HUDEP-2 (cell line): ENCODE measurements at regions not wholly inside any gene's neighbourhood (a gene's known extent, or its start where the extent isn't known, plus 50 kb on each side); places are given as distances from the start of the nearest gene placed in this dataset.
A peak's percentile ranks its signal among the peaks of the same experiment; 100 is the strongest.
"Not testable (repeated sequence)": the region's sequence is repeated elsewhere in the genome, so short reads cannot be mapped to it uniquely, and the experiment has no call there.

ENCODE experiments used
- DNase-seq, 76 experiments: peaks; one replicate each; lab custom pipeline; 2025; ENCODE audit not compliant: unreplicated experiment in 76 of 76; lab: John Stamatoyannopoulos, UW

- DNase-seq: peak in 1 of 76 experiments; percentile 4
Observed at GRCh38 chr16:35102780-35103403, 1643.5 kb downstream of the TP53TG3F start.

DNA sequence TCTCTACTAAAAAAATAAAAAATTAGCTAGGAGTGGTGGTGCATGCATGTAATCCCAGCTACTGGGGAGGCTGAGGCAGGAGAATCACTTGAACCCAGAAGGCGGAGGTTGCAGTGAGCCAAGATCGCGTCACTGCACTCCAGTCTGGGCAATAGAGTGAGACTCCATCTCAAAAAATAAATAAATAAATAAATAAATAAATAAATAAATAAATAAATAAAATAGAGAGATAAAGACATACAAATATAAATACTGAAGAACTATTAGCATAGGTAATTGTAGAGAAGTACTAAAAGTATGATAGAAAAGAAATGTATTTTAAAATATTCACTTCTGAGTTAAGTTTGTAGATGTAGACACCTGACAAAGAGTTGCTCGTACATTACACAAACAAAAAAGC is 1652.4 kb downstream of the TP53TG3F start:
- DNase-seq: not testable (repeated sequence)

GRCh38 chr16:35131429-35131828 is 1672.0 kb downstream of the TP53TG3F start:
- no peak for DNase-seq

DNA sequence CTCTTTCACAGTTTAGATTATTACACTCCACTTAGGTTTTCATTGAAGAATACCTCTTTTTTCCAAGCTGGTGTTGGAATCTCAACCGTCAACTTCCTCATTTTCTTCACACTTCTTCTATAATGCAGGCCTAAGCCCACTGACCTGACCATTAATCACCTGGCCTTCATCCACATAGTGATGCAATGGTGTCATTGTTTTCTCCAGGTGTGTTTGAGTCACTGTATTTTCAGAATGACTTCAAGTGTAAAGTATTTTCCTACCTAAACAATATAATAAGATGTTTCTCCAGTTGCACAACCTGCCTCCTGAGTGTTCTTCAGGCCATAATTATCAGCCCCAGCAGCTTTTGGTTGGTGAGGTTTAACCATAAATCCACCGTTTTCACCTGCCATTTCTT is 1675.1 kb downstream of the TP53TG3F start:
- DNase-seq: no peak

DNA sequence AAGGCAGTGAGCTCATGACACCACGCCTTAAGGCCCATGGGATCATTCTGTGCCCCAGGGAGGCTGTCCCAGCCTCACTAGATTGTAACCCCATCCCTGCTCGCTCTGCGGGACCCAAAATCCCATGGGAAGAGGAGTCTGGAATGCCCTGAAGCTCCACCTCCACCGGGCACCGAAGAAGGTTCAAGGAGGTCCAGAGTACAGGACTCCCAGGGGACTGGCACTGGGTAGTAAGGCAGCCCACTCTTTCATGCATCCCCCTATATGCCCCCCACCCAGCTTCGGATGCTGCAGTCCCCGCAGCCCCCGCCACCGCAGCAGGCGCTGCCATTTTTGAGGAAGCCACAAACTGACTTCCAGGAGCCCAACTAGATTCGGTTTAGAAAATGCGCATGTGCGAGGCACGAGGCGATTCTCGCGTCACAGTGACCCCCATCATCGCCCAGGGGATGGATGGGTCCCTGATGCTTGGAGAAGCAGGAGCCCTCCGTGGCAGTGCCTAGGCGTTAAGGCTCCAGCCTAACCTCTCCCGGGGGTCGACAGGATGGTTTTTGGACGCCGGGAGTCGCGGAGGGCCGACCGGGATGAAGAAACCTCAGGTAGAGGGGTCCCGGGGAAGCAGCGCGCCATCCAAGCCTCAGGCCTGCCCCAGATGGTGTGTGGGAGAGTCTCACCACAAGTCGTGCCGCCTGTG is 1681.0 kb downstream of the TP53TG3F start:
- no peak for DNase-seq

DNA sequence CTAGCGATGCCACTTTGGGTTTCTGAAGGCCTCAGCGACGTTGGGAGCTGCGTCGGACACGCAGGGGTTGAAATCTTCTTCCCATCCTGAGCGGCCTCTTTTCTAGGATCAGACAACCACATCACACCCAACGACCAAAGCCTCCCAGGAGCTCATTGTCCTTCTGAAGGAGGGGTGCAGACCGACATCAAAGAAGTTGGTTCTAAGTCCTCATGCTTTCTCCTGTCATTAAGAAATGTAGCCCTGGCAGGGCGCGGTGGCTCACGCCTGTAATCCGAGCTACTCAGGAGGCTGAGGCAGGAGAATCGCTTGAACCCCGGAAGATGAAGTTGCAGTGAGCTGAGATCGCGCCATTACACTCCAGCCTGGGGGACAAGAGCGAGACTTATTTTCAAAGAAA is 1681.9 kb downstream of the TP53TG3F start:
- DNase-seq: no peak

DNA sequence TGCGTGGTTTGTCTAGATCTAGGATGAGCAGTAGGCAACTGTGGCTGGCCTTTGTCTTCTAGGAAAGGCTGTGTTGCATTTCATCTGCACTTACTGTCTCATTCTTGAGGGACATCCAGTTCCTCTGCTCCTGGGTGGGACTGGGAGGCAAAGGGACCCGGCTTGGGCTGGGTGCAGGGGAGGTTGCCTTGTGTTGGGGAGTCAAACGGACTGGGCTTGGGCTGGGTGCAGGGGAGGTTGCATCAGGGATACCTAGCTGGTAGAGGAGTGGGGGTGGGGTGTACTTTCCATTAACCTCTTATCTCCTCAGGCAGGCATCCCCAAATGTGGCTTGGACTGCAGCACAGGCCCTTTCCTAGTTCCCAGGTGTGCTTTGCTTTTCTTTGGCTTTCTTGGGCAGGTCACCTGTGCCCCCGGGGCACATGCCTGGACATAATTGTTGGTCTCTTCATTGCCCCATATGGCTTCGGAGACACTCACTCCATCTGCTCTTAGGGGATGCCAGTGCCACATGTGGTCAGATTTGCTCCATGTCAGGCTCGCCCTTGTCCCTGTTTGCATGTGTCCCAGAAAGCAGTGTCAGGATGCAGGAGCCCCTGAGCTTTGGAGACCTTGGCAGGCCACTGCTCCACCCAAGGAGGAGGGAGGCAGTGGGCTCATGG is 1682.9 kb downstream of the TP53TG3F start:
- DNase-seq: no peak

DNA sequence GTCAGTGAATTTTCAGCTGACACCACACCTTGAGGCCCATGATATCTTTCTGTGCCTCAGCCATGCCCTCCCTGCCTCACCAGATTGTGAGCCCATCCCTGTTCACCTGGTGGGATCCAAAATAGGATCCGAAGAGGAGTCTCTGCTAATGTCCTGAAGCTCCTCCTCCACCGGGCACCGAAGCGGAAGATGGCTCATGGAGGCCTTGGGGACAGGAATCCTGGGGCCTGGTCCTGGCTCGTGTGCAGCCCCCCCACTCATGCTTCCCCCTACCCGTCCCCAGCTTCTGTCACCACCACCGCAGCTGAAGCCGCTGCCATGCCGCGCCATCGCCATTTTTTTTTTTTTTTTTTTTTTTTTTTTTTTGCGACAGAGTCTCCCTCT is 1683.4 kb downstream of the TP53TG3F start:
- DNase-seq: no peak

DNA sequence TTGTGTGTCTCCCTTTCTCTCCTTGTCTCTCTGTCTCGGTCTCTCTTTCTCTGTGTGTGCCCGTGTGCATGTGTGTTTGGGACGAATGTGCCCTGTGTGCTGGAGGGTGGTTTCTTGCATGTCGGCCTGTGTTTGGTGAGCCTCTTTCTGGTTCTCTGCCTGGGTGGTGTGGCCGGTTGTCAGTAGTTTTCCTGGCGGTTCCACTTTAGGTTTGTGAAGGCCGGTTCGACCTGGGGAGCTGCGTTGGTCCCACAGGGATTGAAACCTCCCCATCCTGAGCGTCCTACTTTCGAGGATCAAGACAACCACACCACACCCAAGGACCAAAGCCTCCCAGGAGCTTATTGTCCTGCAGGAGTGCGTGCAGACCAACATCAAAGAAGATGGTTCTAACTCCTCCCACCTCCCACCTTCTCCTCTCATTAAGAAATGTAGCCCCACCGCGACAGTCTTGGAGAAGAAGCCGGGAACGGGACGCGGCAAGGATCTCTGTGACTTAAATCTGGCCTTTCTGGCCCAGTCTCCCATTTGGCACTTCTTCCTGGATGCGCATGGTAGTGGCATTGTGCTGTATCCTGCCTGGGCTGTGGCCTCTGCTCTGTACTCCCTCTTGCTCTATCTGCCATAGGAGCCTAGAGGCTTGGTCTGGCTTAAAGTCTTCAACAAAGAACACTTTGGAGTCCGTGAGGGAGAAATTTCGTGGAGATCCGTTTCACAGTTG is 1685.0 kb downstream of the TP53TG3F start:
- DNase-seq: no peak

DNA sequence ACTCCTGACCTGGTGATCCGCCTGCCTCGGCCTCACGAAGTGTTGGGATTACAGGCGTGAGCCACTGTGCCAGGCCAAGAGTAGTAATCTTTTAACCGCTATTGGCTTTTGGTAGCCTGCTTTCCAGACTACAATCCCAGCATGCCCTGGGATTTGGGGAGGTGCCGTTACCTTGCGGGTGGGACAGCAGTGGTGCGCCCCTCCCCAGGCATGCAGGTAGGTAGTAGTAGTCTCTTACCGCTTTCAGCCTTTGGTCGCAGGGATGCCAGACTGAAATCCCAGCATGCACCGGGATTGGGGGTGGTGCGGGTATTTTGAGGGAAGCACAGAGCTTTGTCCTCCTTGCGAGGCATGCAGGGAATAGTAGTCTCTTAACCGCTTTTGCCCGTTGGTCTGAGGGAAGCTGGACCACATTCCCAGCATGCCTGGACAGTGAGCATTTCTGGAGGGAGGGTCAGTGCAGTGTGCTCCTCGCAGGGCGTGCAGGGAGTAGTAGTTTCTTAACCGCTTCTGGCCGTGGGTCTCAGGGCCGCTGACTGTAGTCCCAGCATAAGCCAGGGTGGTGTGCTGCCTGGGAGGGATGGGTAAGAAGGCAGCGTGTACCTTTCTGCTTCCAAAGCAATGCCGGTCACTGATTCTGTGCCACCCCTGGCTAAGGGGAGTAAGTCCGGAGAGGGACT is 1686.8 kb downstream of the TP53TG3F start:
- no peak for DNase-seq

DNA sequence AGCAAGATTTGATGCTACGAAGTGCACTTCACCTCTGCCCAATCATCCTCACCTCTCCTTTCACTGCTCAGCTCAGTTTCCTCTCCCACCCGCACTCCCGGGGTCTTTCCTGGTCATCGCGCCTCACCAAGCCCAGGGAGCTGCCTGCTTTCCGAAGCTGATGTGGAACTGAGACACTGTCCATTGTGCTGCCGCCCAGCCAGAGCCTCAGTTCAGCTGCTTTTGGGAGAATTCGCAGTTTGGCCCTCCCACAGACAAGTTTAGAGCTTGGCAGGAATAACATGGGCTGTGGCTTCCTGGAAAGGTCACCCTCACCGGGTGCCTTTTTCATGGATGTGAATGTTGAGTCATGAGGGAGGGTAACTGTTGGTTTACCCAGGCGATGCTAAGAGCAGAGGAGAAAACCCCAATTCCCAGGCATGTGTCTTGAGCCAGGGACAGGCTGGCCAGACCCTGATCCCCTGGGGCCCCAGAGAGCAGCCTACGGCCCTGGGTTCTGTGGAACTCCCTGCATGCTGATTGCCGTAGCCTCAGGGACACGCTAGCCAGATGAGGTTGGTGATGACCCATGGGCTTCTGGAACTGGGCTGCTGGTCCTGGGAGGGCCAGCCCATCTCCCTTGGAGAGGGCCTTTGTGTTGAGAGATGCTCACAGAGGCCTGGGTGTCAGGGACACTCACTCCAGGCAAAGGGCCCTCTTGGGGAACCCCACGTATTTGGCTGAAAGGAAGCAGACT is 1687.5 kb downstream of the TP53TG3F start:
- no peak for DNase-seq

DNA sequence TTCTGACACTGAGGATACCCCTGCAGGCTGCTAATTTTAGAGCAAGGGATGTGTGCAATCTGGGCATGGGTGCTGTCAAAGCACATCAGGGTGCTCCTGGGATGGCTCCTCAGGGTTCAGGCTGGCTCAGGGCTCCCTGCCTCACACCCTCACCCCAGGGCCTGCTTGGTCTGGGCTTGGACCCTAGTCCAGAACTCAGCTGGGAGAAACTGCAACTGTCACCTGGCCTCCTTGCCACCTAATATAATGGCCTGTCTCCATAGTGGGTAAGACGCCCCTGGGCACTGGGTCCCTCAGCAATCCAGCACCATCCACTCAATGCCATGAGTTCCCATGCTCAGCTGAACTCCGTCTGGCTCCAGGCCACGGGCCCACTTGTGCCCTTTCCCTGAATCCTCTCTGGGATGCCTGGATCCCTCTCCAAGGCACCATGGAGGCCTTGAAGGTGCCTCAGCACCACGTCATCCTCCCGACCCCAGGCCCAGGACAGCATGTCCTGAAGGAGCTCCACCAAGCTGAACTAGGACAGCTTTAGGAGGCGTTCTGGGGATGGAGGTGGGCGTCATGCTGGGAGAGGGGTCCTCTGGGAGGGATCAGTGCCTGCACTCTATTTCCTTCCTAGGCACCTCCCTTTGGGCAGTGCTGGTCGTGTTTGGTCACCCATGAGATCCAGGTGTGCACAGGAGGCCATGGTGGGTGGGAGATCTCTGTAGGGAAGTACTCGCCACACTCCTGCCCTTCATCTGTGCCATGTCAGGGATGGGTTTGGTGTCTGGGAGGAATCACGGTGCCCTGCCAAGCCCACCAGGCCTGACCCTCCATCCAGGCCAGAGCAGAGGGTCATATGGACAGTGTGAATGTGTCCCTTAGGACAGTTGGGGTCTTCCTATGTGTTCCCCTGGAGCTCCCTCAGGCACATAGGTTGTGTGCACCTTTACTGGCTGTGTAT is 1688.4 kb downstream of the TP53TG3F start:
- DNase-seq: no peak

- DNase-seq: no peak
Observed at GRCh38 chr16:35148748-35149147, 1689.3 kb downstream of the TP53TG3F start.

GRCh38 chr16:35149550-35149949 is 1690.1 kb downstream of the TP53TG3F start:
- no peak for DNase-seq

DNA sequence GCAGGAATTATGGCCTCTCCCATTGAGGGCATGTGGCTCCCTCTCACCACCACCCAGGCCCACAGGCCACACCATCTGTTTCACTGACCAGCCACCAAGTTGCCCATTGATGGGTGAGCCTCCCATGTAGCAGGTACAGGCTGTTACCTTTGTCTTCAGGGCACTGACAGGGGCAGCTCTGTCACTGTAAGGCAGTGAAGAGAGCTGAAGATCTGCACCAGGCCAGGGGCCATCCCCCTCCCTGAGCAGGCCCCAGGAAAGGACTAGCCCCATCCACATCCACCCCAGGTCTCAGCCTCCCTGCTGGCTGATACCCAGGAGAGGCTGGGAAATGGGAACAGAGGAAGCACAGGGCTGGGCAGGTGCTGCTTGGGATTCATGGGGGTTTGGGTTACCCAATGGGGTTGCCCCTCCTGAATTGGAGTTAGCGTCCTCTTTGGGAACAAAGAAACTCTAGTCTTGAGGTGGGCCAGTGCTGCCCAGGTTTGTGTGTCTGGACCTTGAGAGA is 1691.4 kb downstream of the TP53TG3F start:
- no peak for DNase-seq

- no peak for DNase-seq
Observed at GRCh38 chr16:35152067-35152627, 1692.7 kb downstream of the TP53TG3F start.

DNA sequence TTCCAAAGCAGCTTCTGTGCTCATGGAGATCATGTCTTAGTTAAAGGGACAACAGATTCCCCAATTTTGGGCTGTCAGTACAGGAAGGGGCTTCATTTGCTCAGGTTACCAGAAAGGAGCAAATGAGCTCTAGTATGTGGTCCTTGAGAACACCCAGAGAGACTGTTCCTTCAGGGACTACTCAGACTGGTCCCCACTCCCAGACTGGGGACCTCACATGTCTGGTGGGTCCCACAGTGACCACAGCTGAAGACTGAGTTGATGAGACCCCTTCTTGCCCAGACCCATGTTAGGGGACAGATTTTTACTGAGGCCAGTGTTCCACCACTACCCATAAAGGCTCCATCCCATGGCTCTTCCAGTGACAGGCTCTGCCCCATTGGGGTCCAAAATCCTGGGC is 1695.2 kb downstream of the TP53TG3F start:
- DNase-seq: no peak

GRCh38 chr16:35157549-35157948 is 1698.1 kb downstream of the TP53TG3F start:
- DNase-seq: not testable (repeated sequence)

- not testable (repeated sequence) for DNase-seq
Observed at GRCh38 chr16:35169324-35169723, 1709.9 kb downstream of the TP53TG3F start.
